Erythroblast (primary cell): ENCODE measurements at regions not wholly inside any gene's neighbourhood (a gene's known extent, or its start where the extent isn't known, plus 50 kb on each side); places are given as distances from the start of the nearest gene placed in this dataset.

Source experiments
- GATA1 ChIP-seq: IDR thresholded peaks from 2 replicates; pipeline ENCODE4 v1.6.1; 2011; ENCODE audit warnings: low read depth, mild to moderate bottlenecking, control low read depth, low read length, moderate library complexity
- POLR2A ChIP-seq: IDR thresholded peaks from 2 replicates; pipeline ENCODE4 v1.6.1; 2011; ENCODE audit warnings: mild to moderate bottlenecking, low read length

- no peak for TF ChIP-seq POLR2A
- TF ChIP-seq GATA1, result no peak
These were observed 63.4 kb downstream of the TAF11L14 start for GRCh38 chr5:17697671-17698070.
